ENCODE measurements at regions not wholly inside any gene's neighbourhood (a gene's known extent, or its start where the extent isn't known, plus 50 kb on each side); places are given as distances from the start of the nearest gene placed in this dataset.

- no peaks in the 10 kb centered on the region for H3K9me3 ChIP-seq (ENCODE audit: control insufficient read depth in 1 of 2, low read length in 2 of 2)
- H3K4me3 ChIP-seq (ENCODE audit: low read depth in 1 of 2, low read length in 2 of 2): no peak overlapping the region
- peaks cover 3% of the 10 kb centered on the region in 2 donors for H3K4me1 ChIP-seq (ENCODE audit: control insufficient read depth in 1 of 2, insufficient read depth in 2 of 2, low read length in 2 of 2)
- no peak overlapping the region for H3K27ac ChIP-seq (ENCODE audit: low read depth, low read length)
- no peaks in the 10 kb centered on the region for H3K27me3 ChIP-seq (ENCODE audit: control insufficient read depth in 1 of 2, insufficient read depth in 2 of 2, low read length in 2 of 2)
- H3K9ac ChIP-seq (ENCODE audit: low read depth in 1 of 2, low read length in 2 of 2): no peak overlapping the region
- no peaks in the 10 kb centered on the region for H3K36me3 ChIP-seq (ENCODE audit: control insufficient read depth in 1 of 2, insufficient read depth in 2 of 2, low read length in 2 of 2)
Observed at GRCh38 chr2:160918906-160919503, 241.2 kb upstream of the TANK start.

DNA sequence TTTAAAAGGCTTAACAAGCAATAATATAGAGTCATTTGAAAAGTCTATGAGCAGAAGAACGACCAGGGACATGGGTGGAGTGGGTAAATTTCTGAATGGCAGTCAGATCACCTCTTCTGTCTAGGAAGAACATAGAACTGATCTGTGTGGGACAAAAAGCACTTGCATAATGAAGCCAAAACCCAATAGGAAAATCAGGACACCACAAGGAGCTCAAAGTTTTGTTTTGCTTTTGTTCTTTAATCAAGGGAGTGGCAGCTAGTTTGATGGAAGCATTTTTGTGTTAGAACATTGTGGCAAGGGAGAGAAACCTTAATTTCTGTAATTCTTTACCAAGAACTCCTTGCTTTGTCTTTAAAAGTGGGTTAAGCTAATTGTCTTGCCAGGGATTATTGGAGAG is 240.2 kb upstream of the TANK start:
- Histone ChIP-seq H3K36me3 (ENCODE audit: control insufficient read depth in 1 of 2, insufficient read depth in 2 of 2, low read length in 2 of 2) (no peaks in the 10 kb centered on the region), H3K4me1 (ENCODE audit: control insufficient read depth in 1 of 2, insufficient read depth in 2 of 2, low read length in 2 of 2) (peaks cover 3% of the 10 kb centered on the region in 2 donors), H3K9ac (ENCODE audit: low read depth in 1 of 2, low read length in 2 of 2) (no peak overlapping the region), H3K9me3 (ENCODE audit: control insufficient read depth in 1 of 2, low read length in 2 of 2) (no peaks in the 10 kb centered on the region), H3K4me3 (ENCODE audit: low read depth in 1 of 2, low read length in 2 of 2) (no peak overlapping the region), H3K27me3 (ENCODE audit: control insufficient read depth in 1 of 2, insufficient read depth in 2 of 2, low read length in 2 of 2) (no peaks in the 10 kb centered on the region), H3K27ac (ENCODE audit: low read depth, low read length) (no peak overlapping the region)

GRCh38 chr2:160920791-160921303 is 239.4 kb upstream of the TANK start:
- Histone ChIP-seq H3K27ac (ENCODE audit: low read depth, low read length) (no peak overlapping the region), H3K4me1 (ENCODE audit: control insufficient read depth in 1 of 2, insufficient read depth in 2 of 2, low read length in 2 of 2) (peaks cover 3% of the 10 kb centered on the region in 2 donors), H3K9me3 (ENCODE audit: control insufficient read depth in 1 of 2, low read length in 2 of 2) (no peaks in the 10 kb centered on the region), H3K27me3 (ENCODE audit: control insufficient read depth in 1 of 2, insufficient read depth in 2 of 2, low read length in 2 of 2) (no peaks in the 10 kb centered on the region), H3K9ac (ENCODE audit: low read depth in 1 of 2, low read length in 2 of 2) (no peak overlapping the region), H3K4me3 (ENCODE audit: low read depth in 1 of 2, low read length in 2 of 2) (no peak overlapping the region), H3K36me3 (ENCODE audit: control insufficient read depth in 1 of 2, insufficient read depth in 2 of 2, low read length in 2 of 2) (no peaks in the 10 kb centered on the region)

DNA sequence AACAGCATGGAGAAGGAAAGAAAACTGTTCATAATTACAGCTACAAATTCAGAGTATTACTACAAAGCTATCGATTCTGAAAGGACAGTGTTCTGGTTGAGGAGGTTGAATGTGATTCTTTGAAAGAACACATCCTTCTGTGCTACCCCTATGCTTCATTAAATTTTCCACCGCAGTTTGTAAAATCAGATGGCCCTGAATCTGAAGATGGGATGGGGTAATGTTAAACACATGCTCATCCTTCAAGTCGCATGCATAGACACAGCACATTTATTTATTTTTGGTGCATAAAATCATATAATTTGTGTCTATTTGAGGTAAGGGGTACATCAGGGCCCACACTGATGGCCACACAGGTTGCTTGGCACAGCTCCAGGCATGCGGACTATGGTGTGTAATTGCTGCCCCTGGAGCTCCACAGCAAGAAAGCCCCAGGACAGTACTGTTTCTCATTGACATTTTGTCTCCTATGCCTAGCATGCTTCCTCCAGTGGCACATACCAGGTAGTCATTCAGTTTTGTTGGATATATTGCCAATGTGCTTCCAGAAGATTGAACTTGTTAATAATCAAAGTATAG is 238.8 kb upstream of the TANK start:
- Histone ChIP-seq H3K27ac (ENCODE audit: low read depth, low read length) (no peak overlapping the region), H3K27me3 (ENCODE audit: control insufficient read depth in 1 of 2, insufficient read depth in 2 of 2, low read length in 2 of 2) (no peaks in the 10 kb centered on the region), H3K9ac (ENCODE audit: low read depth in 1 of 2, low read length in 2 of 2) (no peak overlapping the region), H3K36me3 (ENCODE audit: control insufficient read depth in 1 of 2, insufficient read depth in 2 of 2, low read length in 2 of 2) (no peaks in the 10 kb centered on the region), H3K4me3 (ENCODE audit: low read depth in 1 of 2, low read length in 2 of 2) (no peak overlapping the region), H3K9me3 (ENCODE audit: control insufficient read depth in 1 of 2, low read length in 2 of 2) (no peaks in the 10 kb centered on the region), H3K4me1 (ENCODE audit: control insufficient read depth in 1 of 2, insufficient read depth in 2 of 2, low read length in 2 of 2) (peaks cover 3% of the 10 kb centered on the region in 2 donors)

DNA sequence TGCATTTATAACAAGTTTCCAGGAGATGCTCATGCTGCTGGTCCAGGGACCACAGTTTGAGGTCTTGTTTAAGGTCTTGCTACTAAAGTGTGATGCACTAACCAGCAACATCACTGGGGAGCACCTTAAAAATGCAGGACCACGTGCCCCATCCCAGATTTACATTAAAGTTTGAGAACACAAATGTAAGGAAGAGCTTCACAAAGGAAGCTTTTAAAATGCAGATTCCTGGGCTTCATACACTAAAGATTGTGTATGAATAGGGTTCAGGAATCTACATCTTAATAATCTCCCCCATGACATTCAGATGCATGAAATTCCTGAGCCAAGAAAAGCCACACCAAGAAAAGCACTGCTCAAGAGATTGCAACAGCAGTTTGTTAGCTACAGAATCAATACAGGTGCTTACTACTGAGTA is 235.3 kb upstream of the TANK start:
- H3K9ac ChIP-seq (ENCODE audit: low read depth in 1 of 2, low read length in 2 of 2): no peak overlapping the region

DNA sequence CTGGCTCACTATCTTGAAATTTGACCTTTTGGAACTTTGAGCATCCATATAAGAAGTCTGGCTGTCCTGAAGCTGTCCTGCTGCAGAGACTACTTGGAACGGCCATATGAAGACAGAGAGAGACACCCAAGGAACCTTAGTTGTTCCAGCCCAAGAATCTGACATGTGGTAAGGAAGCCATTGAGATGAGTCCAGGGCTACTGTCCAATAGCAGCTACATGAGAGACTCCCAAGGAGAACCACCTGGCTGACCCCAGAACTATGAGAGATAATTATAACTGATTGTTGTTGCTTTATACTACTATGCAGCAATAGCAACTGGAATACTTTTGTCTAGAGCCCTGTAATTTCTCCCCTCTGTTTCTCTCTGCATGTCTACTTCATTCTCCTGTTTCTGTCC is 234.3 kb upstream of the TANK start:
- Histone ChIP-seq H3K4me3 (ENCODE audit: low read depth in 1 of 2, low read length in 2 of 2) (no peak overlapping the region), H3K9ac (ENCODE audit: low read depth in 1 of 2, low read length in 2 of 2) (no peak overlapping the region), H3K36me3 (ENCODE audit: control insufficient read depth in 1 of 2, insufficient read depth in 2 of 2, low read length in 2 of 2) (no peaks in the 10 kb centered on the region), H3K27ac (ENCODE audit: low read depth, low read length) (no peak overlapping the region), H3K4me1 (ENCODE audit: control insufficient read depth in 1 of 2, insufficient read depth in 2 of 2, low read length in 2 of 2) (no peaks in the 10 kb centered on the region), H3K9me3 (ENCODE audit: control insufficient read depth in 1 of 2, low read length in 2 of 2) (no peaks in the 10 kb centered on the region), H3K27me3 (ENCODE audit: control insufficient read depth in 1 of 2, insufficient read depth in 2 of 2, low read length in 2 of 2) (no peaks in the 10 kb centered on the region)

More for the DNA sequence above, 235.3 kb upstream of the TANK start:
- H3K36me3 ChIP-seq (ENCODE audit: control insufficient read depth in 1 of 2, insufficient read depth in 2 of 2, low read length in 2 of 2): no peaks in the 10 kb centered on the region
- H3K4me1 ChIP-seq (ENCODE audit: control insufficient read depth in 1 of 2, insufficient read depth in 2 of 2, low read length in 2 of 2): peaks cover 0 to 3% of the 10 kb centered on the region in 2 donors
- no peaks in the 10 kb centered on the region for H3K27me3 ChIP-seq (ENCODE audit: control insufficient read depth in 1 of 2, insufficient read depth in 2 of 2, low read length in 2 of 2)
- H3K9me3 ChIP-seq (ENCODE audit: control insufficient read depth in 1 of 2, low read length in 2 of 2): no peaks in the 10 kb centered on the region
- H3K27ac ChIP-seq (ENCODE audit: low read depth, low read length): no peak overlapping the region
- H3K4me3 ChIP-seq (ENCODE audit: low read depth in 1 of 2, low read length in 2 of 2): no peak overlapping the region

GRCh38 chr2:160927324-160927723 is 232.9 kb upstream of the TANK start:
- Histone ChIP-seq H3K27ac (ENCODE audit: low read depth, low read length) (no peak overlapping the region), H3K4me1 (ENCODE audit: control insufficient read depth in 1 of 2, insufficient read depth in 2 of 2, low read length in 2 of 2) (no peaks in the 10 kb centered on the region), H3K9me3 (ENCODE audit: control insufficient read depth in 1 of 2, low read length in 2 of 2) (no peaks in the 10 kb centered on the region), H3K9ac (ENCODE audit: low read depth in 1 of 2, low read length in 2 of 2) (no peak overlapping the region), H3K4me3 (ENCODE audit: low read depth in 1 of 2, low read length in 2 of 2) (no peak overlapping the region), H3K27me3 (ENCODE audit: control insufficient read depth in 1 of 2, insufficient read depth in 2 of 2, low read length in 2 of 2) (no peaks in the 10 kb centered on the region), H3K36me3 (ENCODE audit: control insufficient read depth in 1 of 2, insufficient read depth in 2 of 2, low read length in 2 of 2) (no peaks in the 10 kb centered on the region)

- no peaks in the 10 kb centered on the region for H3K36me3 ChIP-seq (ENCODE audit: control insufficient read depth in 1 of 2, insufficient read depth in 2 of 2, low read length in 2 of 2)
- H3K9ac ChIP-seq (ENCODE audit: low read depth in 1 of 2, low read length in 2 of 2): no peak overlapping the region
- H3K27ac ChIP-seq (ENCODE audit: low read depth, low read length): no peak overlapping the region
- H3K27me3 ChIP-seq (ENCODE audit: control insufficient read depth in 1 of 2, insufficient read depth in 2 of 2, low read length in 2 of 2): no peaks in the 10 kb centered on the region
- H3K4me3 ChIP-seq (ENCODE audit: low read depth in 1 of 2, low read length in 2 of 2): no peak overlapping the region
- H3K9me3 ChIP-seq (ENCODE audit: control insufficient read depth in 1 of 2, low read length in 2 of 2): no peaks in the 10 kb centered on the region
- no peaks in the 10 kb centered on the region for H3K4me1 ChIP-seq (ENCODE audit: control insufficient read depth in 1 of 2, insufficient read depth in 2 of 2, low read length in 2 of 2)
Observed at GRCh38 chr2:160928854-160929301, 231.3 kb upstream of the TANK start.

DNA sequence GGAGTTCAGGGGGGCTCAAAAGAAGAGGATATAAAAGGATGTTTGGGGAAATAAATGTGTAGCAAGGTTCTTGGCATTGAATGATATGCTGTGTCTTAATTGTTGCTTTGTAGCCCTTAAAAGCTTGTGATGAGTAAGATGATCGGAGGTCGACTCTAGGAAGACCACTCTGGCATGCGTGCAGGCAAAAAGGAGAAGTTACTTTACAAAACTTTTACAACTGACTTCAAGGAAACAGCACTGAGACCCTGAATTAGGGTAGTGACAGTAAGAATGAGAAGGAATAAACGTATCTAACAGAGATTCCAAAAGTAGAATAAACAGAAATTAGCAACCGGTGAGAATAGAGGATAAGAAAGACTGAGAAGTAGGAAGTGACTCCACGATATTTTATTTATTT is 228.7 kb upstream of the TANK start:
- H3K4me3 ChIP-seq (ENCODE audit: low read depth in 1 of 2, low read length in 2 of 2): no peak overlapping the region
- no peak overlapping the region for H3K27ac ChIP-seq (ENCODE audit: low read depth, low read length)
- no peaks in the 10 kb centered on the region for H3K27me3 ChIP-seq (ENCODE audit: control insufficient read depth in 1 of 2, insufficient read depth in 2 of 2, low read length in 2 of 2)
- no peaks in the 10 kb centered on the region for H3K4me1 ChIP-seq (ENCODE audit: control insufficient read depth in 1 of 2, insufficient read depth in 2 of 2, low read length in 2 of 2)
- H3K9ac ChIP-seq (ENCODE audit: low read depth in 1 of 2, low read length in 2 of 2): no peak overlapping the region
- H3K36me3 ChIP-seq (ENCODE audit: control insufficient read depth in 1 of 2, insufficient read depth in 2 of 2, low read length in 2 of 2): no peaks in the 10 kb centered on the region
- no peaks in the 10 kb centered on the region for H3K9me3 ChIP-seq (ENCODE audit: control insufficient read depth in 1 of 2, low read length in 2 of 2)

- Histone ChIP-seq H3K4me3 (ENCODE audit: low read depth in 1 of 2, low read length in 2 of 2) (no peak overlapping the region), H3K4me1 (ENCODE audit: control insufficient read depth in 1 of 2, insufficient read depth in 2 of 2, low read length in 2 of 2) (no peaks in the 10 kb centered on the region), H3K27me3 (ENCODE audit: control insufficient read depth in 1 of 2, insufficient read depth in 2 of 2, low read length in 2 of 2) (no peaks in the 10 kb centered on the region), H3K9me3 (ENCODE audit: control insufficient read depth in 1 of 2, low read length in 2 of 2) (no peaks in the 10 kb centered on the region), H3K27ac (ENCODE audit: low read depth, low read length) (no peak overlapping the region), H3K9ac (ENCODE audit: low read depth in 1 of 2, low read length in 2 of 2) (no peak overlapping the region), H3K36me3 (ENCODE audit: control insufficient read depth in 1 of 2, insufficient read depth in 2 of 2, low read length in 2 of 2) (no peaks in the 10 kb centered on the region)
Observed at GRCh38 chr2:160932960-160933359, 227.3 kb upstream of the TANK start.

Measured in duodenal mucosa (tissue), 2 donors.